Body of pancreas (tissue), 4 donors: ENCODE measurements at regions not wholly inside any gene's neighbourhood (a gene's known extent, or its start where the extent isn't known, plus 50 kb on each side); places are given as distances from the start of the nearest gene placed in this dataset.

Experiments
- ATAC-seq: fragments of 150-250 bp; one replicate; pipeline ENCODE4 v1.9.1; 2016
- DNase-seq, 4 donors: peaks; one replicate each; pipeline ENCODE4 v3.0.0-alpha.2; 2019
- H3K27ac ChIP-seq, 4 donors: fragments of 200-600 bp; sonication (generic); 1 replicate in 3 of 4; 2 replicates in 1 of 4; pipeline versions ENCODE4 v1.5.1 to v1.6.1; 2016 to 2019; ENCODE audit warnings: mild to moderate bottlenecking in 1 of 4, mixed read lengths in 1 of 4, moderate library complexity in 1 of 4
- H3K27me3 ChIP-seq, 2 donors: fragments of 200-600 bp; sonication (generic); one replicate each; pipeline ENCODE4 v1.6.0; 2016; ENCODE audit warnings: mild to moderate bottlenecking in 1 of 2
- H3K36me3 ChIP-seq, 2 donors: fragments of 200-600 bp; sonication (generic); replicated peaks in 1 of 2; 2 replicates each; pipeline ENCODE4 v1.5.1; 2016; ENCODE audit warnings: low read depth in 2 of 2; ENCODE audit not compliant: insufficient read depth in 1 of 2
- H3K4me1 ChIP-seq: fragments of 200-600 bp; sonication (generic); one replicate; pipeline ENCODE4 v1.6.0; 2016
- H3K4me3 ChIP-seq, 2 donors: fragments of 200-600 bp; sonication (generic); 1 replicate in 1 of 2; 2 replicates in 1 of 2; pipeline ENCODE4 v1.5.1; 2016 to 2019
- H3K9me3 ChIP-seq, 3 donors: fragments of 200-600 bp; sonication (generic); 1 replicate in 2 of 3; 2 replicates in 1 of 3; pipeline ENCODE4 v1.5.1; 2016
- CTCF ChIP-seq, 7 experiments: fragments of 450-650 bp in 4 of 7; fragments of 200-600 bp in 3 of 7; sonication (generic) in 3 of 7; IDR thresholded peaks; one replicate each; pipeline ENCODE4 v1.5.1; 2016 to 2019; ENCODE audit warnings: antibody characterized with exemption in 7 of 7
- POLR2A ChIP-seq, 3 donors: fragments of 450-650 bp; IDR thresholded peaks; one replicate each; pipeline ENCODE4 v1.6.1; 2016; ENCODE audit warnings: antibody characterized with exemption in 3 of 3, mild to moderate bottlenecking in 2 of 3
- WGBS, 2 donors: methylation state at CpG; one replicate each; pipeline ENCODE4 v1.1.5; 2017; 5-methylcytosine and 5-hydroxymethylcytosine counted together
- intact Hi-C: fragments of 100-400 bp; cut with DNase I; formaldehyde crosslinking; loops from one replicate; pipeline ENCODE4 v1.15.1; 2023

- ATAC-seq (no peak), DNase-seq (no peak)
- TF ChIP-seq POLR2A (IDR thresholded peaks at IDR 0.05) (no peak), CTCF (IDR thresholded peaks at IDR 0.05) (no peak)
- Histone ChIP-seq H3K4me3 (no peak overlapping the region), H3K9me3 (no peaks in the 10 kb centered on the region), H3K27ac (no peak overlapping the region), H3K27me3 (no peaks in the 10 kb centered on the region), H3K36me3 (no peaks in the 10 kb centered on the region), H3K4me1 (no peaks in the 10 kb centered on the region)
- intact Hi-C loops: no loop called here
- WGBS, 2 donors: 79 to 81% methylated on average over 3 of the region's 3 CpGs
Observed at GRCh38 chr12:93043877-93044209, 114.7 kb upstream of the EEA1 start.

DNA sequence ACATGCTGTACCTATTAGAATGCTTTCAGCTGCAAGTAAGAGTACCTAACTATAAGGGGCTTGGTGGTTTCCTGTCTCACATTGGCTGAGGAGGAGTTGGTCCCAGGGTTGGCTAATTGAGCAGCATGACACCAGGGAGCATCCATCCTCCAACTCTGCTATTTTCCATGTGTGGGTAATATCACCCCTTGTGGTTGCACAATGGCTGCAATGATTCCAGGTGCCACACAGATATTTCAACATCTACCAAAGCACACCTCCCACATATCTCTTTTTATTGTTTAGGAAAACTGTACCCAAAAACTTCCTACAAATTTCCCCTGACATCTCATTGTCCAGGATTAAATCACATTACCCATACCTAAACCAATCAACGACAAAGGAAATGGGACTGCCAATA is 118.0 kb upstream of the EEA1 start:
- H3K27ac ChIP-seq: no peak overlapping the region
- 89 to 100% methylated on average over 1 of the region's 1 CpG for WGBS, 2 donors
- TF ChIP-seq CTCF (IDR thresholded peaks at IDR 0.05) (no peak), POLR2A (IDR thresholded peaks at IDR 0.05) (no peak)
- no peaks in the 10 kb centered on the region for H3K36me3 ChIP-seq
- DNase-seq (no peak), ATAC-seq (no peak)
- no peaks in the 10 kb centered on the region for H3K9me3 ChIP-seq
- H3K27me3 ChIP-seq: no peaks in the 10 kb centered on the region
- intact Hi-C loops: no loop called here
- no peak overlapping the region for H3K4me3 ChIP-seq
- no peaks in the 10 kb centered on the region for H3K4me1 ChIP-seq

GRCh38 chr12:93048656-93049055 is 119.6 kb upstream of the EEA1 start:
- 54 to 64% methylated on average over 3 of the region's 3 CpGs for whole genome bisulfite sequencing, 2 donors
- H3K27me3 ChIP-seq: no peaks in the 10 kb centered on the region
- intact Hi-C loops: no loop called here
- DNase-seq (no peak), ATAC-seq (peak; percentile 35)
- no peaks in the 10 kb centered on the region for H3K4me1 ChIP-seq
- peak overlapping the region in 1 of 4 donors; percentile 30 for H3K27ac ChIP-seq
- no peak overlapping the region for H3K4me3 ChIP-seq
- no peaks in the 10 kb centered on the region for H3K9me3 ChIP-seq
- no peaks in the 10 kb centered on the region for H3K36me3 ChIP-seq
- no peak for TF ChIP-seq POLR2A (IDR thresholded peaks at IDR 0.05)
- no peak for TF ChIP-seq CTCF (IDR thresholded peaks at IDR 0.05)

DNA sequence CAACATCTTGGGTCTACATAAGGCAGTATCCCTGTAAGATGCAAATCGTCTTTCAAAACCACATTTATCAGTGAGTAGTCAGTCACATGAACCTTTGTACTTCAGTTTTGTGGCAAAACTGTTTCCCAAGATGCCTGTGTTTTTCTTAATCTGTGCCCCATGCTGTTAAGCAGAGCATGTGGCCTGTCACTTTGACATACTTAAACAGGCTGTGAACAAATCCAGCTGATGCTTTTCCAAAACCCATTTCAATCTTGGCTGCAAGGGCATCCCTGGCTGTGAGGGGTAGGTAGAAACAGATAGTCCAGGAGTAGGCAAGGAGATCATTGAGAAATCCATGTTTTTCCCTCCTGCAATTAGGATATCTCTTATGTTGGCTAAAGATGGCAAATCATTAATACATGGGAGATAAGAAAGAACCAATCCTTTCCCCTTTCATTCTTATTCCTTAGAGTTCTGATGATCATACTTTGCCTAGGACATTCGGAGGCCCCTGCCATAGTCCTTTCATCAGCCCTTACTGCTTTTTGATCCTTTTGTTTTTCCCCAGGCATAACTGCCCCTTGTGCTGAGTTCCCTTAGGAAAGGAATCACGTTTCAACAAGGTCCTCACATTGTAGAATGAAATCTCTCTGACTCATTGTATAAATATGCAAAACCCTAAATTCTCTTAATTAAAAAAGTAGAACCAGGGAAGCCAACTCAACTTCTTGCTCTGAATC is 121.1 kb upstream of the EEA1 start:
- Histone ChIP-seq H3K36me3 (no peaks in the 10 kb centered on the region), H3K4me1 (no peaks in the 10 kb centered on the region), H3K9me3 (no peaks in the 10 kb centered on the region), H3K4me3 (no peak overlapping the region), H3K27ac (no peak overlapping the region), H3K27me3 (no peaks in the 10 kb centered on the region)
- TF ChIP-seq POLR2A (IDR thresholded peaks at IDR 0.05): no peak
- no peak for TF ChIP-seq CTCF (IDR thresholded peaks at IDR 0.05)
- WGBS, 2 donors: 39 to 58% methylated on average over 3 of the region's 3 CpGs
- ATAC-seq: no peak
- intact Hi-C loops: no loop called here
- no peak for DNase-seq

DNA sequence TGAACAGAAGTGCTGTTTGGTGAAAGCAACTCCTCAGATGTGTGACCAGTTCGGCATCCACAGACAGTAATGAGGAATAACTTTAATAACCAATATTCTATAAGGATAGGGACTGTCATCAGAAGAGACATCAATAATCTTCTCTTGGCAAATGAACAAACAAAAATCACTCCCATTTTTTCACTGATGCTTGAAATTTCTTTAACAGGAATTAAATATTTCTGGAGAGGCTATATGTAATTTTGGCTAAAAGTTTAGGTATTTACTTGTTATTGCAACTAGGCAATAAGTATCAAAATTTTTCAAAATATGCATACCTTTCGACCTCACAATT is 121.6 kb upstream of the EEA1 start:
- no peak overlapping the region for H3K27ac ChIP-seq
- H3K4me3 ChIP-seq: no peak overlapping the region
- intact Hi-C loops: no loop called here
- H3K9me3 ChIP-seq: no peaks in the 10 kb centered on the region
- 74 to 90% methylated on average over 2 of the region's 2 CpGs for WGBS, 2 donors
- H3K36me3 ChIP-seq: no peaks in the 10 kb centered on the region
- TF ChIP-seq CTCF (IDR thresholded peaks at IDR 0.05) (no peak), POLR2A (IDR thresholded peaks at IDR 0.05) (no peak)
- no peaks in the 10 kb centered on the region for H3K27me3 ChIP-seq
- DNase-seq (no peak), ATAC-seq (no peak)
- H3K4me1 ChIP-seq: no peaks in the 10 kb centered on the region
